Posterior cingulate gyrus (tissue), 11 donors: ENCODE measurements at regions not wholly inside any gene's neighbourhood (a gene's known extent, or its start where the extent isn't known, plus 50 kb on each side); places are given as distances from the start of the nearest gene placed in this dataset.
A peak's percentile ranks its signal among the peaks of the same experiment; 100 is the strongest.
"Not testable (repeated sequence)": the region's sequence is repeated elsewhere in the genome, so short reads cannot be mapped to it uniquely, and the experiment has no call there.

Experiments
- DNase-seq, 10 donors: peaks; one replicate each; pipeline versions ENCODE4 v3.0.0 to v3.0.0-alpha.2; 2020 to 2021; ENCODE audit warnings: mixed read lengths in 3 of 10
- intact Hi-C: fragments of 100-400 bp; cut with DNase I; formaldehyde crosslinking; loops from one replicate; pipeline ENCODE4 v1.15.1; 2023

GRCh38 chr20:48224533-48225050 is 439.3 kb upstream of the SULF2 start:
- DNase-seq, result no peak
- intact Hi-C loops, result no loop called here

- intact Hi-C loops, result no loop called here
- no peak for DNase-seq
Observed at GRCh38 chr20:48223715-48224114, 438.4 kb upstream of the SULF2 start.

GRCh38 chr20:48222595-48223180 is 437.4 kb upstream of the SULF2 start:
- intact Hi-C loops, result no loop called here
- no peak for DNase-seq

- intact Hi-C loops, result no loop called here
- peak in 1 of 10 donors; percentile 6 for DNase-seq
Observed at GRCh38 chr20:48220033-48220633, 434.9 kb upstream of the SULF2 start.

GRCh38 chr20:48219306-48219705 is 434.0 kb upstream of the SULF2 start:
- intact Hi-C loops, result no loop called here

GRCh38 chr20:48217190-48217589 is 431.9 kb upstream of the SULF2 start:
- peak in 1 of 10 donors; percentile 49 for DNase-seq
- intact Hi-C loops, result no loop called here

More at GRCh38 chr20:48219306-48219705, 434.0 kb upstream of the SULF2 start:
- DNase-seq, result peak in 1 of 10 donors; percentile 54

GRCh38 chr20:48215536-48215935 is 430.3 kb upstream of the SULF2 start:
- intact Hi-C loops, result no loop called here
- peak in 1 of 10 donors; percentile 13 for DNase-seq

- DNase-seq, result peak in 1 of 10 donors; percentile 28
- intact Hi-C loops, result no loop called here
Observed at GRCh38 chr20:48214601-48215000, 429.3 kb upstream of the SULF2 start.

- intact Hi-C loops, DNase-seq: not testable (repeated sequence)
Observed at GRCh38 chr20:48213635-48214034, 428.4 kb upstream of the SULF2 start.

- no peak for DNase-seq
- intact Hi-C loops, result no loop called here
Observed at GRCh38 chr20:48212806-48213509, 427.7 kb upstream of the SULF2 start.

- intact Hi-C loops, result no loop called here
- no peak for DNase-seq
Observed at GRCh38 chr20:48211847-48212246, 426.6 kb upstream of the SULF2 start.

- intact Hi-C loops, result no loop called here
- DNase-seq, result no peak
Observed at GRCh38 chr20:48211238-48211637, 426.0 kb upstream of the SULF2 start.

- intact Hi-C loops, result no loop called here
- no peak for DNase-seq
Observed at GRCh38 chr20:48210111-48211027, 425.1 kb upstream of the SULF2 start.

GRCh38 chr20:48209102-48209501 is 423.8 kb upstream of the SULF2 start:
- no peak for DNase-seq
- intact Hi-C loops, result no loop called here

- DNase-seq, result no peak
- intact Hi-C loops, result no loop called here
Observed at GRCh38 chr20:48208176-48208575, 422.9 kb upstream of the SULF2 start.

GRCh38 chr20:48207505-48207904 is 422.2 kb upstream of the SULF2 start:
- no peak for DNase-seq
- intact Hi-C loops, result no loop called here

- intact Hi-C loops, result no loop called here
- DNase-seq, result no peak
Observed at GRCh38 chr20:48205786-48206185, 420.5 kb upstream of the SULF2 start.

GRCh38 chr20:48205281-48205782 is 420.1 kb upstream of the SULF2 start:
- intact Hi-C loops, result no loop called here
- peak in 1 of 10 donors; percentile 13 for DNase-seq

- peak in 1 of 10 donors; percentile 41 for DNase-seq
- intact Hi-C loops, result no loop called here
Observed at GRCh38 chr20:48204499-48204898, 419.2 kb upstream of the SULF2 start.

GRCh38 chr20:48203252-48203651 is 418.0 kb upstream of the SULF2 start:
- no peak for DNase-seq
- intact Hi-C loops, result no loop called here
